ENCODE measurements at regions not wholly inside any gene's neighbourhood (a gene's known extent, or its start where the extent isn't known, plus 50 kb on each side); places are given as distances from the start of the nearest gene placed in this dataset.
"Not testable (repeated sequence)": the region's sequence is repeated elsewhere in the genome, so short reads cannot be mapped to it uniquely, and the experiment has no call there.

DNA sequence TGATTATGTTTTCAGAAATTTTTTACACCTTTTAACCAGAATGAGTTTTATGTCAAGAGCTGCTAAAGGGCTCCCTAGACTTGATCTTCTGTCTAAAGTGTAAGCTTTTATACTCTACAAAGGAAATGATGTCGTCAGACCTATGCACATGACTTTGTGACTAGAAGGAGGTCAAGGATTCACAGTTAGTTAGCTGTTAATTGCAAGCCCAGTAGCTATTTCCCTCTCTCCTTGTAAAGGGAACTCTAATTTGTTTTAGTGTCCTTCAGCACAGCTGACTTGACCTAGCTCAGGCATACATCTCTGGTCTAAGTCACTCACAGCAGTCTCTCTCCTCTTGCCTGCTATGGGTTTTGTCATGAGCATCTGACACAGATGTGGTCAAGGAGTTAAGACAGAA is 173.5 kb upstream of the NREP start:
- Mint-ChIP-seq H3K27ac (no peak overlapping the region), H3K36me3 (no peaks in the 10 kb centered on the region), H3K4me1 (no peaks in the 10 kb centered on the region), H3K9me3 (no peaks in the 10 kb centered on the region), H3K4me3 (no peak overlapping the region)
- no peak for DNase-seq (ENCODE audit: low spot score in 2 of 2)
- ATAC-seq, result peak; percentile 21

DNA sequence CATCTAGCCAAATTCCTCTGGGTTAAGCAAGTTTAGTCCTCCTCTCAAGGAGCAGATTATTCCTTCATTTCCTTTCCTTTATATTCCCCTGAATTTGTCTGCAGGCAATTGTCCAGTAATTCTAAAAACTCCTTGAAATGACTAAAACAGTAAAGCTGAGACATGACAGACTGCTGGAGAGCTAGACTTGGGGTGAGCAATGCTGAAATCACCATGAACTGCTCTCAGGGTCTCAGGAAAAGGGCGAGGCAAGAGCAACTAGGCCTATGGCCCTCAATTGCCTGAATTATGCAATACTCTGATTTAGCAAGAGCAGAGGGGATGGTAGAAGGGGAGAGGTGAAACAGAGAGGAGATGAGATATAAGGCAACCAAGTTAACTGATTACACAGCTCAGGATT is 172.9 kb upstream of the NREP start:
- Mint-ChIP-seq H3K9me3 (no peaks in the 10 kb centered on the region), H3K4me1 (no peaks in the 10 kb centered on the region), H3K4me3 (no peak overlapping the region), H3K27ac (no peak overlapping the region), H3K36me3 (no peaks in the 10 kb centered on the region)
- ATAC-seq, result no peak
- no peak for DNase-seq (ENCODE audit: low spot score in 2 of 2)

DNA sequence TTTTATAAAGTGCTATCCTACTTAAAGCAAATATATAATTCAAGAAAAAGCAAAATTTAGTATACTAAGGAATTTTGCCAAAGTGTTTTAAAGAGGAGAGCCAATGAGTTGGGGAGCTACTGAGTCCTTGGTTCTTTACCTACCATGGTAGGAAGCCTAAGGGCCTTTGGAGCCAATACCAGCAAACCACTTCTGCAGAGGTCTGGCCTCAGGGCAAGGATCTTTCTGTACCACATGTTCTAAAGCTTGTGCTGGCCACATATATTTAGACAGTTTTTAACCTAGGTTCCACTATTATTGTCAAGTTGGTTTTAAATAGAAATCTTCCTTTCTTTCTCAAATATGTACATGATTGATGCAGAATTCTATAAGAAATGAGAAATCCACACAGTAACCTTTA is 172.3 kb upstream of the NREP start:
- Mint-ChIP-seq H3K4me3 (no peak overlapping the region), H3K4me1 (no peaks in the 10 kb centered on the region), H3K9me3 (no peaks in the 10 kb centered on the region), H3K36me3 (no peaks in the 10 kb centered on the region), H3K27ac (no peak overlapping the region)
- ATAC-seq (no peak), DNase-seq (ENCODE audit: low spot score in 2 of 2) (no peak)

DNA sequence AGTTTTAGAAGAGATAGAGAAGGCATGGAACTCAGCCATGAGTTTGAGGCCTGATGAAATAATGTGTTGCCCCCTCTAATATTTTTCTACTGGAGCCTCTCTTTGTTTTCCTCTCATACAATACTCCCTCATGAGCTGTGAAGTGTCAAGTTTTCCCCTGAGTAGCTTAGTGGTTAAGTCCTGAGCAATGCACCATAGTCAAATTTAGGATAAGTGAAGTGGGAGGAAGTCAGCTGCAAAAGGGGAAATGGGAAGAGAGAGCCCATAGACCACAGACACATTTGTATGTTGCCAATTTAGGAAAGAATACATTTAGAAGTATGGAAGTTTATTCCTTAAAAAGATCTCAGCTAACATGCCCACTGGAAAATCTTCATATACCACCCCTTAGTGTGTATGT is 171.5 kb upstream of the NREP start:
- ATAC-seq (no peak), DNase-seq (ENCODE audit: low spot score in 2 of 2) (no peak)
- H3K27ac Mint-ChIP-seq, result no peak overlapping the region
- no peaks in the 10 kb centered on the region for H3K9me3 Mint-ChIP-seq
- H3K4me1 Mint-ChIP-seq, result no peaks in the 10 kb centered on the region
- no peak overlapping the region for H3K4me3 Mint-ChIP-seq
- H3K36me3 Mint-ChIP-seq, result no peaks in the 10 kb centered on the region

DNA sequence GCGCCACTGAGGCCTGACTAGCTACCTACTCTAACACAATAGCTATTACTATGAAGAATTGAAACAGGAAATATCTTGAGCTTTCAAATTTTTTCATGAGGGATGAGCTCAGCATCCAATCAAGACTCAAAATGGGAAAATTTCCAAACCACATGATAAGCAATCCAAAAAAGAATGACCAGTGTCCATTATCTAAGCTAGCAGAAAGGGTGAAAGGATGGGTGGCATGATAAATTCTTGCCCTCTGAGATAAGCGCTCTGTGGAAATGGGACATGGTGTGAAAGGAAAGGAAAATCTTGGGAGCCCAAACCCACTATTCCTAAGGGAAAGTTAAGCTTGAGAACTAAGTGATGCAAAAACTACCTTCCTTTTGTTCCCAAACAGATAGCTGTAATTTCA is 170.2 kb upstream of the NREP start:
- H3K27ac Mint-ChIP-seq, result no peak overlapping the region
- ATAC-seq (no peak), DNase-seq (ENCODE audit: low spot score in 2 of 2) (no peak)
- H3K9me3 Mint-ChIP-seq, result no peaks in the 10 kb centered on the region
- no peak overlapping the region for H3K4me3 Mint-ChIP-seq
- no peaks in the 10 kb centered on the region for H3K4me1 Mint-ChIP-seq
- no peaks in the 10 kb centered on the region for H3K36me3 Mint-ChIP-seq

DNA sequence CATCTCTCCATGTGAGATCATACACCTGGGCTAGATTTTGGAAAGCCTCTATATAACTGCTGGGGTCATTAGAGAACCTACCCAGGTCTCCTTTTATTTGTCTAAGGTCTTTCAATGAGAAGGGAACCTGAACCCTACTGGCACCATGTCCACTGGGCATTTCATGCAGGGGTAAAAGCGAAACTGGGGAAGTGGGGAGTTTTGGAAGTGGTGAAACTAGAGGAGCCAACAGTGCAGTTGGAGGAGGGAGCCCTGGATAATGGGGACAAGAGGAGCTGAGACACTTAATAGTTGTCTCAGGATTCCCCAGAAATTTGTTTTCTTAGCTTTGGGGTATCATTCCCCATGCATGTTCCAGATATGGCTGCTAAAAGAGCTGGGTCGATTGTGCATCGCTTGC is 169.0 kb upstream of the NREP start:
- no peaks in the 10 kb centered on the region for H3K36me3 Mint-ChIP-seq
- DNase-seq (ENCODE audit: low spot score in 2 of 2) (no peak), ATAC-seq (no peak)
- H3K27ac Mint-ChIP-seq, result no peak overlapping the region
- H3K9me3 Mint-ChIP-seq, result no peaks in the 10 kb centered on the region
- H3K4me3 Mint-ChIP-seq, result no peak overlapping the region
- no peaks in the 10 kb centered on the region for H3K4me1 Mint-ChIP-seq

DNA sequence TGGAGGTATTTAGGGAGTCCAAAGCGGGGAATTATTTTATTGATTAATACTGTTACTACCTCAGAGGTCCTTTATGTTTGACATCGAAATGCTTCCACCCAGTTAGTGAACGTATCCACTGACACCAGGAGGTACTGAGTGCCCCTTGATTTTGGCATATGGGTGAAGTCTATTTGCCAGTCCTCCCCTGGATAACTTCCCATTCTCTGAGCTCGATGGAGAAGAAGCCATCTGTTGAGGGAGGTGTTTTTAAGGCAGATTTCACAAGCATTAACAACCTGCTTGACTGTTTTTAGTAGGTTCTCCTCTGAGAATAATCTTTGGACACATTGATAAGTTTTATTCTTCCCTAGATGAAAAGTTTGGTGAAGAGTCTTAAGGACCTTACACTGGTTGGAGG is 165.3 kb upstream of the NREP start:
- Mint-ChIP-seq H3K36me3 (no peaks in the 10 kb centered on the region), H3K4me3 (no peak overlapping the region), H3K4me1 (no peaks in the 10 kb centered on the region), H3K27ac (no peak overlapping the region), H3K9me3 (peaks cover 6% of the 10 kb centered on the region)
- no peak for DNase-seq (ENCODE audit: low spot score in 2 of 2)
- no peak for ATAC-seq

DNA sequence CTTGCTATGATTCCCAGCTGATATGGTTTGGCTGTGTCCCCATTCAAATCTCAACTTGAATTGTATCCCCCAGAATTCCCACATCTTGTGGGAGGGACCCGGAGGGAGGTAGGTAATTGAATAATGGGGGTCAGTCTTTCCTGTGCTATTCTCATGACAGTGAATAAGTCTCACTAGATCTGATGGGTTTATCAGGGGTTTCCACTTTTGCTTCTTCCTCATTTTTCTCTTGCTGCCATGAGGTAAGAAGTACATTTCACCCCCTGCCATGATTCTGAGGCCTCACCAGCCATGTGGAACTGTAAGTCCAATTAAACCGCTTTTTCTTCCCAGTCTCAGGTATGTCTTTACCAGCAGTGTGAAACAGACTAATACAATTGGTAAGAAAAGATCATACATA is 164.7 kb upstream of the NREP start:
- not testable (repeated sequence) for ATAC-seq; H3K9me3 Mint-ChIP-seq; H3K4me3 Mint-ChIP-seq; DNase-seq (ENCODE audit: low spot score in 2 of 2); H3K4me1 Mint-ChIP-seq; H3K27ac Mint-ChIP-seq; H3K36me3 Mint-ChIP-seq

DNA sequence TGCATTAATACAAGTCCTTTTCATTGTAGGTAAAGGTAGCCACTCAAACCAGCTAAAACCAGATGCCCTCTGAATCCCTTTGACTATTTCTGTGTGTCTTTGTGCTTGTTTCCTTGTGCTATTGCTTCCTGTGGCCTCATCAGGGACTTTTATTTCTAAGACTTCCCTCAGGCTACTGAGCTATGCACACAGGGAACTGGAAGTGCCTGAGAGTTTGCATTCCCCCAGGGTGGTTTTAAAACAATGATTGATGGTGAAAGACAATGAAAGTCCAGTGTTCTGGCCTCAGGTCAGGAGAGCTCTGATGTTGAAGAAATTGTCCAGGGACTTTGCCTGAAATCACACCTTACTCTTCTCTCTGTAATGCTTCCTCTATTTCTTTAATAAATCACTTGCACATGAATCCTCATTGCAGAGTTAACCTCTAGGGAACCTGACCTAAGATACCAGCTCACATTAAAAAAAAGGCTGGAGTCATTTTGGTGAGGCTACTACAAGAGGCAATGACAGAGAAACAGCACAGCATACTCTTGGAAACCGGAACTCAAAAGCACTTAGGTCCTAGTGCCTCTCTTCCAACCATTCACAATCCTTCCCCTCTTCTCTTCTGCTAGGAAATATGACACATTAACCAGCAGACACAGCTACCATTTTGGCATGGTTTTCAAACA is 158.1 kb upstream of the NREP start:
- Mint-ChIP-seq H3K4me1 (no peaks in the 10 kb centered on the region), H3K36me3 (no peaks in the 10 kb centered on the region), H3K4me3 (no peak overlapping the region), H3K9me3 (peaks cover 10% of the 10 kb centered on the region), H3K27ac (no peak overlapping the region)
- DNase-seq (ENCODE audit: low spot score in 2 of 2) (no peak), ATAC-seq (no peak)

DNA sequence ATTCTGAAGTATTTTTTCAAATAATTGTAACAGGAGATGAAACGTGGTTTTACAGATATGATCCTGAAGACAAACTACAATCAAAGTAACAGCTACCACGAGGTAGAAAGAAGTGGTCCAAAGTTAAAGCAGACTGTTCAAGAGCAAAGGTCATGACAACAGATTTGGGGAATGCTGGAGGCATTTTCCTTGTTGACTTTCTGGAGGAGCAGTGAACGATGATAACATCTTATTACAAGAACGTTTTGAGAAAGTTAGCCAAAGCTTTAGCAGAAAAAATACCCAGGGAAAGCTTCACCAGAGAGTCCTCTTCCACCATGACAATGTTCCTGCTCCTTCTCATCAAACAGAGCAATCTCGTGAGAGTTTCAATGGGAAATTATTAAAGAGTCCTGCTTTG is 145.4 kb upstream of the NREP start:
- DNase-seq (ENCODE audit: low spot score in 2 of 2), result no peak
- no peaks in the 10 kb centered on the region for H3K36me3 Mint-ChIP-seq
- H3K4me3 Mint-ChIP-seq, result no peak overlapping the region

DNA sequence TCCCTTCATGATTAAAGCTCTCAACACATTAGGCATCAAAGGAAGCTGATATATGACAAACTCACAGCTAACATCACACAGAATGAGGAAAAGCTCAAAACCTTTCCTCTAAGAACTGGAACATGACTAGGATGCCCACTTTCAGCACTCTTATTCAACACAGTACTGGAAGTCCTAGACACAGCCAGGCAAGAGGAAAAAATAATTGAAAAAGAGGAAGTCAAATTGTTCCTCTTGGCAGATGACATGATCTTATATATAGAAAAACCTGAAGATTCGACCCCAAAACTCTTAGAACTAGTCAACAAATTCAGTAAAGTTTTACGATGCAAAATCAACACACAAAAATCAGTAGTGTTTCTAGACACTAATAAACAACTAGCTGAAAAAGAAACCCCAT is 144.3 kb upstream of the NREP start:
- Mint-ChIP-seq H3K4me3 (no peak overlapping the region), H3K4me1 (no peaks in the 10 kb centered on the region), H3K27ac (no peak overlapping the region), H3K9me3 (peaks cover 9% of the 10 kb centered on the region), H3K36me3 (no peaks in the 10 kb centered on the region)
- DNase-seq (ENCODE audit: low spot score in 2 of 2) (no peak), ATAC-seq (no peak)

More for the DNA sequence above, 145.4 kb upstream of the NREP start:
- Mint-ChIP-seq H3K9me3 (peaks cover 9% of the 10 kb centered on the region), H3K4me1 (no peaks in the 10 kb centered on the region), H3K27ac (no peak overlapping the region)
- no peak for ATAC-seq

DNA sequence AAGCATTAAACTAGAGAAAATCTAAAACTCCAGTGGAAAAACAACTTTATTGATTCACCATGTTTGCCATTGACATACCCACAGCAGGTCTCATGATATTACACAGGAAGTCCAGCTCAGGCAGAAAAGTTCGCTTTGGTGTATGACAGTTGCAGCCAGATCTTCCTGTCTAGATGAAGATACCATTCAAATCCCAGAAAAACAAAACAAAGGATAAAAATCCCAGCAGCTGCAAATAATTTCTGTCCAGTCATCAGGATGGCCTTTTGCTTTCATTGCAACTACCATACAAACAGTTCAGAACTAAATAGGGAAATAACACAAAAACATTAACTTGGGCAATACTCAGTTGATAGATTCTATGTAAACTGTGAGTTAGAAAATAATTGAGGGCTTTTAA is 136.0 kb upstream of the NREP start:
- DNase-seq (ENCODE audit: low spot score in 2 of 2) (no peak), ATAC-seq (no peak)
- no peaks in the 10 kb centered on the region for H3K36me3 Mint-ChIP-seq
- H3K27ac Mint-ChIP-seq, result no peak overlapping the region
- no peaks in the 10 kb centered on the region for H3K4me1 Mint-ChIP-seq
- no peak overlapping the region for H3K4me3 Mint-ChIP-seq
- H3K9me3 Mint-ChIP-seq, result peaks cover 1% of the 10 kb centered on the region

DNA sequence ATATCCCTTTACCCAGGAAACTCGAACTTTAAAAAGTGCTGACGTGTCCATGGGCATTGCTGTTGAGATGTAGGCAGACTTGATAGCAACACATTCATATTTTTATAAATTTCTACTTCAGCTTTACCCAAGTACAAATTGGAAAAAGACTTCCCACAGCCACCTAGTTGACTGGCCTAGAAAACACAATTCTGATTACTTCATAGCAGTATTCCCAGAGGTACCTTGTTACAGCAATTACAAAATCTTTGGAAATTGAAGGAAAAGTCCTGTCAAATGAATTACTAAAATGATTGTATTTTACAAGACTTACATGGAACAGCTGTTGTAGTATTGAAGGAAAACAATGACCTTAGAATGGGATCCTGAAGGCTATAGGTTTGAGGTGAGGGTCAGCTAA is 130.7 kb upstream of the NREP start:
- H3K9me3 Mint-ChIP-seq, result peaks cover 5% of the 10 kb centered on the region
- H3K4me1 Mint-ChIP-seq, result no peaks in the 10 kb centered on the region
- H3K4me3 Mint-ChIP-seq, result no peak overlapping the region
- DNase-seq (ENCODE audit: low spot score in 2 of 2) (no peak), ATAC-seq (no peak)
- H3K36me3 Mint-ChIP-seq, result no peaks in the 10 kb centered on the region
- H3K27ac Mint-ChIP-seq, result no peak overlapping the region

DNA sequence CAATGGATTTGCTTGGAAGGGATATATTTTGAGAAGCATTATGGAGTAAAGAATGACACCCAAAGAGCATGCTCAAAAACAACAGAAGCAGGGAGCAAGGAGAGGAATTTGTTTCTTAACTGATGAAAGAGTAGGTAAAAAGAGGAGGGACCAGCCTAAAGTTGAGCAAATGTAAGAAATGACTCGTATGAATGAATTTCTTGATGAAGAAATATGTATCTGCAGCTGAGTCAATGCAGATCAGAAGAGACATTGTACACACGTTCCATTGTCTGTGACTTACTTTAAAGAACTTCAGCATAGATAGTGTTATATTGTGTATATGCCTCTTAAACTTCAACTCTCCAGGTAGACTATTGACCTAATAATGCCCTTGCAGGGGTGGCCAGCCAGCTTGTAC is 112.7 kb upstream of the NREP start:
- no peaks in the 10 kb centered on the region for H3K9me3 Mint-ChIP-seq
- ATAC-seq, result no peak
- no peak for DNase-seq (ENCODE audit: low spot score in 2 of 2)

DNA sequence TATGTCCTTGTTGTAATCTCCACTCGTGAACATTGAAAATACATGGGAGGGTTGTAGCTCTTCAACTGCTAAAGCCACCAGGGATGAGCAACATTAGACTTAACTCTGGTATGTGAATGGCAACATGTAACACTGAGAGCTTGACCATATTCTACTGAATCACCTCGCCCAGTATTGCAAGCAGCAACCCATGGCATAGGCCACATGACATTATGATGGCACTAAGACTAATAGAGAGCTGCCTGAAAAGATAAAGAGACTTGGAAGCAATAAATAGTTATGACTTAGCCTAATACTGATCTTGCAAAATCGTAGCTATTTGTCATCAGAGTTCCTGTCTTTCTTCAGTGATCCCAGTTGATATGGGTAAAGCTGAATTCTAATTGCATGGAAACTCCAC is 108.4 kb upstream of the NREP start:
- ATAC-seq, result no peak

More for the DNA sequence above, 112.7 kb upstream of the NREP start:
- no peaks in the 10 kb centered on the region for H3K36me3 Mint-ChIP-seq
- H3K4me1 Mint-ChIP-seq, result no peaks in the 10 kb centered on the region
- no peak overlapping the region for H3K27ac Mint-ChIP-seq
- H3K4me3 Mint-ChIP-seq, result no peak overlapping the region

DNA sequence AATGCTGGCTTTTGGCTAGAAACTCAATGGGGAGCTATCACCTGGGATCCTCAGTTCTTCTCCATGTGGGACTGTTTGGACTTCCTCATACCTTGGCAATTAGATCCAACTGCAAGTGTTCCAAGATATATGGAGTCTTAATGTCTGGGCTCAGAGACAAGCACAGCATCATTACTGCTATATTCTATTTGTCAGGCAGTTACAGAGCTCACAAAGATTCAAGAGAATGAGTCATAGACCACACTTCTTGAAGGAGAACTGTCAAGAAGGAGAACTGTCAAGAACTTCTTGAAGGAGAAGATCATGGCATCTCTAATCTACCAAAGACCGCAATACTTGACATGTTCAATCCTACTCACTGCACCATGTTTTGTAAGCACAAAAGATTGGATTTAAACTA is 106.8 kb upstream of the NREP start:
- Mint-ChIP-seq H3K9me3 (peaks cover 6% of the 10 kb centered on the region), H3K27ac (no peak overlapping the region), H3K36me3 (no peaks in the 10 kb centered on the region), H3K4me1 (no peaks in the 10 kb centered on the region), H3K4me3 (no peak overlapping the region)
- DNase-seq (ENCODE audit: low spot score in 2 of 2), result no peak
- no peak for ATAC-seq

More for the DNA sequence above, 108.4 kb upstream of the NREP start:
- H3K4me3 Mint-ChIP-seq, result no peak overlapping the region
- no peaks in the 10 kb centered on the region for H3K36me3 Mint-ChIP-seq
- H3K4me1 Mint-ChIP-seq, result no peaks in the 10 kb centered on the region
- peaks cover 6% of the 10 kb centered on the region for H3K9me3 Mint-ChIP-seq
- DNase-seq (ENCODE audit: low spot score in 2 of 2), result no peak
- H3K27ac Mint-ChIP-seq, result no peak overlapping the region

All from stimulated activated effector memory CD8-positive, alpha-beta T cell treated with anti-CD3 and anti-CD28 coated beads, Interleukin-12 subunit alpha, Interleukin-12 subunit beta, amount 100 ng/mL, for 72 hours (primary cell).